CD4-positive, alpha-beta T cell treated with Interleukin-1 beta for 1 hour (primary cell): ENCODE measurements at regions not wholly inside any gene's neighbourhood (a gene's known extent, or its start where the extent isn't known, plus 50 kb on each side); places are given as distances from the start of the nearest gene placed in this dataset.
"Not testable (repeated sequence)": the region's sequence is repeated elsewhere in the genome, so short reads cannot be mapped to it uniquely, and the experiment has no call there.

Source experiments
- DNase-seq, 2 donors: peaks; one replicate each; pipeline ENCODE4 v3.0.0-alpha.2; 2020 to 2022

- DNase-seq: no peak
These were observed 262.3 kb downstream of the TAF11L14 start for GRCh38 chr5:17896605-17897004.

DNA sequence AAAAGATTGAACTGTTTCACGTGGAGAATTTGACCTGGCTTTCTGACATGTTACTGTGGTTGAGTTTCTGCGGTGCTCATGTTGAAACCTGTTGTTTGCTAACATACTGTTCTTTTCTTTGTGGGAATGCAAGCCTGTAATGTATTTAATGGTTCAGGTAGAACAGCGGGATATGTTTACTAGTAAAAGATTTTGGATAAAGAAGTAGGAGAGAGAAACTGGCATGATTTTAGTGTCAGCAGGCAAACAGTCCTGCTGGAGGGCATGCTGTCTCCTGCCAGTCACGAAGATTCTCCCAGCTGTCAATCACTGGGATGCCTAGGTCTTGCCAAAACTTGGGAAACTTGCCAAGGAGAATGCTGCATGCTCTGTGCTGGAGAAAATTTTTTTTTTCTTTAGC lies 263.5 kb downstream of the TAF11L14 start:
- no peak for DNase-seq

DNA sequence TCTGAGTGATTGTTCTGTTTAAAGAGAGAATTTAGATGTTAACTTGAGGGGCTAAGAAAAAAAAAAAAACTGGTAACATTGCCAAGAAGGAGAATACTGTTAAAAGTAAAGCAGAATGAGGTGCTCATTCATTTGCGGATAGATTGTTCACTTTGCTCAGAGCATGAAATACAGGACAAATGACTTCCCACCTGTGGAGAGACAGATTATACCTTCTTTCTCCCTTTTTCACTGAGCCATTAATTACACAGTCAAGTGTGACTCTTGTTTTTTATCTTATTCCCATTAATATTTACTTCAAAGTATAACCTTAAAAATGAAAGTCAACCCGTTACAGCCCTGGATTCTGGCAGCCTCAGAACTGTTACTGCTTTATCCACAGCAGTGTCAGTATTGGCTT lies 264.5 kb downstream of the TAF11L14 start:
- no peak for DNase-seq

DNA sequence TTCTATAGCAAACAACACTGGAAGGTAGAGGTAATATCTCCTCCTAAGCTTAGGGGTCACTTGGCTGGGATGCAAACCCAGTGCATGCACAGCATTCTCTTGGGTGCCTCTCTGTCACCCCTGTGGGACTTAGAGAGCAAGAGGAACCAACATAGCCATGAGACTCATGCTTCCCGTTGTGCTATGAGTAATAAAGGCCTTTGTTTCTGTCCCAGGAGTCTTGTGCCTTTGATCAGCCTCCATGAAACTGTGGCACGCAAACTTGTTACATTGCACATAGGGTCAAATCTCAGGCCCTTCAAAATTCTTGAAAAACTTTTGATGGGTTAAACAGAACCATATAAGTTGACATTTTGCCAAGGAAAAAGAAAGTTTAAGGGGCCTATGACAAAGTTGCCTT lies 272.8 kb downstream of the TAF11L14 start:
- DNase-seq: no peak

GRCh38 chr5:17910318-17910717 lies 276.1 kb downstream of the TAF11L14 start:
- DNase-seq: no peak

DNA sequence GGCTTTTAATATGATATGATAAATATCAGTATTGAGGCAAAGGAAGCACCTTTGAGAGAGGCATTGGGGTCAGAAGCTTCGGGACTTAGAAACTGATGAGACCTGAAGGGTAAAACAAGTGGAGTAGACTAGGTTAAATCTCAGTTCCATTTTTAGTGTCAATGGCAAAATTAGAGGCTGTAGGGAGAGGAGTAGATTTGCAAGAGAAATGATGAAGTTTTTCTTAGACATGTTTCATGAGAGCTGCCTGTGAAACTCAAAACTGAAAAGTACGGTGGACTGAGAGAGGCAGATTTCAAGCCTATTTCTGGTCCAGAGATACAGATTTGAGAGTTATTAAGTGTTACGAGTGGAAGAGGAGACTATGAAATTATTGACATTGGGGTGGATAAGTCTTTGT lies 278.5 kb downstream of the TAF11L14 start:
- no peak for DNase-seq

GRCh38 chr5:17916446-17916845 lies 282.2 kb downstream of the TAF11L14 start:
- no peak for DNase-seq

- DNase-seq: no peak
These were observed 283.2 kb downstream of the TAF11L14 start for GRCh38 chr5:17917465-17917864.

- DNase-seq: no peak
These were observed 284.3 kb downstream of the TAF11L14 start for GRCh38 chr5:17918373-17919104.

- DNase-seq: no peak
These were observed 291.0 kb downstream of the TAF11L14 start for GRCh38 chr5:17925276-17925675.

GRCh38 chr5:17928581-17928981 lies 294.3 kb downstream of the TAF11L14 start:
- no peak for DNase-seq

- no peak for DNase-seq
These were observed 294.9 kb downstream of the TAF11L14 start for GRCh38 chr5:17929171-17929570.

GRCh38 chr5:17930346-17930745 lies 296.1 kb downstream of the TAF11L14 start:
- DNase-seq: no peak

DNA sequence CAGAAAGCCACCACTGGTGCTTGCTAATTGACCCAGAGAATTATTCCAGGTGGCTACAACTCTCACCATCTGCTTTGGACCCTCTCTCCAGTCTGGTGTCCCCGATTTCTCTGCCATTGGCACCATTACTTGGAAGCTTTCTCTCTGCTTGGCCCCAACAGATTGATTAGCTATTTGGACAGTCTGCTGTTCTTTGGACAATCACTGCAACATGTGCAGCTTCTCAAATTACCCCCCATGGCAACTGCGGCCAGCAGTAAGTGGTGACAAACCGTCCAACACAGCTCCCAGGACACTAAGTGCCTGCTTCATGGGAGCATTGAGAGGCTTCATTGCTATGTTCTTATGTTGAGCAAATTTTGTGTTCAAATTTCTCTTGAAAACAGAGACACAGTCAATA lies 309.8 kb downstream of the TAF11L14 start:
- no peak for DNase-seq

DNA sequence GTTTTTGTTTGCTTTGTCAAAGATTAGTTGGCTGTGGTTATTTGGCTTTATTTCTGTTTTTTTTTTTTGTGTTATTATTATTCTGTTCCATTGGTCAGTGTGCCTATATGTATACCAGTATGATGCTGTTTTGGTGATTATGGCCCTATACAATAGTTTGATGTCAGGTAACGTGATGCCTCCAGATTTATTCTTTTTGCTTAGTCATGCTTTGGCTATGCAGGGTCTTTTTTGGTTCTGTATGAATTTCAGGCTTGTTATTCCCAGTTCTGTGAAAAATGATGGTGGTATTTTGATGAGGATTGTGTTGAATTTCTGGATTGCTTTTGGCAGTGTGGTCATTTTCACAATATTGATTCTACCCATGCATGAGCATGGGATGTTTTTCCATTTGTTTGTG lies 312.8 kb downstream of the TAF11L14 start:
- DNase-seq: no peak

- DNase-seq: no peak
These were observed 317.3 kb downstream of the TAF11L14 start for GRCh38 chr5:17951392-17952169.

DNA sequence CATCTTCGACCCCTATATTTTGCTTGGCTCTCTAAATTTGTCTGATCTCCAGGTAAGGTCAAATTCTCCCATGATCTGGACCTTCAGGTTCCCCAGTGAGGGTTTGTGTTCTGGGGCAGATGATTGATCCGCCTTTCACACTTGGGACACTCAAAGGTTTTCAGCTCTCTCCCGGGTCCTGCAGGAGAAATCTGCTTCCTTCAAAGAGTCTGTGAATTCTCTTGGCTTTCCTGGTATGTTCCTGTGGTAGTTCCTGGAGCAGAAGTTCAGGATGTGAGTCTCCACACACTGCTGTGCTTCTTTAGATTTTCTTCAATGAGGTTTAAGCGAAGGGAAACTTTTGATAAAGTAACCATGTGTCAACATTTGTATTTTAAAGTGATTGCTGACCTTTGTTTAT lies 318.0 kb downstream of the TAF11L14 start:
- DNase-seq: no peak

DNA sequence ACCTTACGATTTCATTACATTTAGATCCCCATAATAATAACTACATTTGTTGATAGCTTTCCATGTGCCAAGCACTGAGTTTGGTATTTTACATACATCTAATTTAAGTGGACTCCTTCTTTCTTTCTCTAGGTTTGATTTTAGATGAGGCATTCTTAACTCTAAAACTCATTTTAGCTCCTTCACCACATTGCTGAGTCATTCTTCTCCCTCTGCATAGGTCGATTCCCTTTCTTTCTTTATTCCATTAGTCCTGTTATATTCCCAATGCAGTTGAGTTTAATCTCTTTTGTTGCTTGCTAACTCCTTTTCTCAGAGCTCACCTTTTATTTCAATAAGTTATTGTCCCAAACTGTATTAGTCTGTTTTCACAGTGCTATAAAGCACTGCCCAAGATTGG lies 329.8 kb downstream of the TAF11L14 start:
- DNase-seq: no peak

DNA sequence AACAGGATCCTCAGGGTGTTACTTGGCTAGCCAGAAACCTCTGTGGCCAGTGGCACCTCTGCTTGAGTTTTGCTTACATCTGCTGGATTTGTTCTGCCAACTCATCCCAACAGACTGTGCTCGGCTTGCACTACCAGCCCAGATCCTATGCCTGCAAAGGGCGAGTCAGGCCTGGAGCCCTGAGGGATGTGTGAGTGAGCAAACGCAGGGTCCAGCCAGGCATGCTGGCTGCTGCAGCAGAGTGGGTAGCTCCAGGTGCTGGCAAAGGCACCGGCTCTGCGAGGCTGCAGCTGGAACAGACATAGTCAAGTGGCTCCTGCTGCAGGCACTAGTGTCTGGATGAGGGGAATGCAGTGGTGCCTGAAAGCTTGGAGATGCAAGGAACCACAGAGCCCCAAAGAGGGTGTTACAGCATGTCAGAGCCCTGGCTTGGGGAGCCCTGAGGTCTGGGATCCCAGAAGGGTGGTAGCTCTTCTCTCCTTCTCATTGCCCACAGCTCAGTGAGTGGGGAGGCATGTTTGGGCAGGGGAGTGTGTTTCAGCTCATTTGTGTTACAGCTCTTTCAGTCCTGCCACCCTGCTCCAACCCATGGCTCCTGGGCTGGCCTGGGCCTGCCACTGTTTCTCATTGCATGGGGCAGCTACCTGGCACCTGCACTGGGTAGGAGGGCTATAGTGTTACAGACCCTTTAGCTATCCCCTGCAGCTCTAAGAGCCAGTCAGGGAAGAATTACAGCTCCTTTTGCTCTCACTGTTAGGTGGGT lies 332.6 kb downstream of the TAF11L14 start:
- DNase-seq: no peak

DNA sequence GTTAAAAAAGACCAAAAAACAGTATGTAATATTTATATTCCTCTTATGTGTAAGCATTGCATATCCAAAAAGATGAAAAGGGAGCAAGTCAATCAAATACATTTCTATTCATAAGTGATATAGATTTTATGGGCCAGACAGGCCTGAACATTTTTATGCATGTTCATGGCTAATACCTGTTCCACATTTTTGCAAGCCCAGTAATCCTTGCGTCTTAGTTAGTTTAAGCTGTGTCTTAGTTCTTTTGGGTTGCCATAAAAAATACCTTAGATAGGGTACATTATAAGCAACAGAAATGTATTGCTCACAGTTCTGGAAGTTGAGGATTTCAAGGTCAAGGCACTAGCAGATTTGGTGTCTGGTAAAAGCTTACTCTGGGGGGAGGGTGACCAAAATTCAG lies 342.1 kb downstream of the TAF11L14 start:
- DNase-seq: no peak

DNA sequence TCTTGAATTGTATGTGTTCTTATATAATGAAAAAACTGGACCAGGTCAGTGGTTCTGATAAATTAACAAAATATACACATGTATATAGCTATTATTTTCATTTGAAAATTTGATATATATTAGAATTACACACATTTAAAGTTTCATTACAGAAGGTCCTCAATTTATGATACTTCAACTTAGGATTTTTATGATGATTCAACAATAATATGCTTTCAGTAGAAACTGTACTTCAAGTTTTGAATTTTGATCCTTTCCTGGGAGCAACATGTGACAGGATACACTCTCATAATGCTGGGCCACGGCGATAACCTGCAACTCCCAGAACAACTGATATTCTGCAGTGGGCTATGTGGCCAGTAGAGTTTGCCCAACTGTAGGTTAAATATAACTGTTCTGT lies 344.7 kb downstream of the TAF11L14 start:
- no peak for DNase-seq

GRCh38 chr5:17982626-17983025 lies 348.4 kb downstream of the TAF11L14 start:
- DNase-seq: not testable (repeated sequence)

GRCh38 chr5:17989036-17989435 lies 354.8 kb downstream of the TAF11L14 start:
- DNase-seq: no peak
